ENCODE measurements at regions not wholly inside any gene's neighbourhood (a gene's known extent, or its start where the extent isn't known, plus 50 kb on each side); places are given as distances from the start of the nearest gene placed in this dataset.

DNA sequence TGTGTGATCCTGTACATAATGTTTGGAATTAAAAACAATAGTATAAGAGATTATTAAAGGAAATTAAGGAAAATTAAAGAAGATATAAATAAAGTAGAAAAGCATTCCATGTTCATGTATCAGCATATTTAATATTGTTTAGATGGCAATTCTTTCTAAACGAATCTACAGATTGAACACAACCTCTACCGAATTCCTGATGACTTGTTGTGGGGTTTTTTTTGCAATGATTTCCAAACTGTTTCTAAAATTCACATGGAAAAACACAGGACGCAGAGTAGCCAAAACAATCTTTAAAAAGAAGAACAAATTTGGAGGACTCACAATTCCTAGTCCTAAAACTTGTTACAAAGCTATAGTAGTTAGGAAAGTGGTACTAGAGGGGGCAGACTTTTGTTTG is 573.4 kb upstream of the IGFBP3 start:
- TF ChIP-seq TAF1 (IDR thresholded peaks at IDR 0.05; ENCODE audit: borderline replicate concordance, insufficient read depth, low read length), result no peak
- no peak for TF ChIP-seq POLR2AphosphoS5 (IDR thresholded peaks at IDR 0.05; ENCODE audit: low read depth, low read length)
- TF ChIP-seq FOXP2 (optimal IDR thresholded peaks at IDR 0.05; ENCODE audit: borderline replicate concordance, extremely low read depth, extremely low read length, insufficient read depth), result no peak
- TF ChIP-seq REST (IDR thresholded peaks at IDR 0.05; ENCODE audit: insufficient read depth in 1 of 2, low read depth in 2 of 2, low read length in 2 of 2), result no peak
- no peak for TF ChIP-seq SIN3A (IDR thresholded peaks at IDR 0.05; ENCODE audit: borderline replicate concordance, insufficient read depth, low read length)
